ENCODE measurements at regions not wholly inside any gene's neighbourhood (a gene's known extent, or its start where the extent isn't known, plus 50 kb on each side); places are given as distances from the start of the nearest gene placed in this dataset.
"Not testable (repeated sequence)": the region's sequence is repeated elsewhere in the genome, so short reads cannot be mapped to it uniquely, and the experiment has no call there.

- no peak for DNase-seq (ENCODE audit: low spot score)
Measured at GRCh38 chr12:114192549-114192948, 213.4 kb downstream of the TBX5 start.

GRCh38 chr12:114192013-114192412 lies 213.9 kb downstream of the TBX5 start:
- no peak for DNase-seq (ENCODE audit: low spot score)

- no peak for DNase-seq (ENCODE audit: low spot score)
Measured at GRCh38 chr12:114191581-114191980, 214.4 kb downstream of the TBX5 start.

GRCh38 chr12:114190971-114191370 lies 215.0 kb downstream of the TBX5 start:
- DNase-seq (ENCODE audit: low spot score) = no peak

GRCh38 chr12:114189266-114189665 lies 216.7 kb downstream of the TBX5 start:
- DNase-seq (ENCODE audit: low spot score) = no peak

GRCh38 chr12:114186241-114187002 lies 219.5 kb downstream of the TBX5 start:
- DNase-seq (ENCODE audit: low spot score) = no peak

- DNase-seq (ENCODE audit: low spot score) = no peak
Measured at GRCh38 chr12:114185036-114185435, 218.9 kb upstream of the RBM19 start.

GRCh38 chr12:114174326-114174725 lies 208.2 kb upstream of the RBM19 start:
- no peak for DNase-seq (ENCODE audit: low spot score)

- DNase-seq (ENCODE audit: low spot score) = no peak
Measured at GRCh38 chr12:114172135-114172534, 206.0 kb upstream of the RBM19 start.

GRCh38 chr12:114168061-114168460 lies 201.9 kb upstream of the RBM19 start:
- peak; percentile 59 for DNase-seq (ENCODE audit: low spot score)

- peak; percentile 40 for DNase-seq (ENCODE audit: low spot score)
Measured at GRCh38 chr12:114167431-114167830, 201.3 kb upstream of the RBM19 start.

- DNase-seq (ENCODE audit: low spot score) = peak; percentile 41
Measured at GRCh38 chr12:114166362-114166761, 200.2 kb upstream of the RBM19 start.

GRCh38 chr12:114165921-114166320 lies 199.8 kb upstream of the RBM19 start:
- DNase-seq (ENCODE audit: low spot score) = no peak

GRCh38 chr12:114164351-114164750 lies 198.2 kb upstream of the RBM19 start:
- DNase-seq (ENCODE audit: low spot score) = no peak

- peak; percentile 80 for DNase-seq (ENCODE audit: low spot score)
Measured at GRCh38 chr12:114163771-114164170, 197.6 kb upstream of the RBM19 start.

- DNase-seq (ENCODE audit: low spot score) = no peak
Measured at GRCh38 chr12:114160445-114160844, 194.3 kb upstream of the RBM19 start.

GRCh38 chr12:114152890-114153289 lies 186.8 kb upstream of the RBM19 start:
- DNase-seq (ENCODE audit: low spot score) = no peak

- DNase-seq (ENCODE audit: low spot score) = no peak
Measured at GRCh38 chr12:114152066-114152465, 185.9 kb upstream of the RBM19 start.

- DNase-seq (ENCODE audit: low spot score) = not testable (repeated sequence)
Measured at GRCh38 chr12:114150584-114150983, 184.5 kb upstream of the RBM19 start.

- no peak for DNase-seq (ENCODE audit: low spot score)
Measured at GRCh38 chr12:114141921-114142564, 175.9 kb upstream of the RBM19 start.

GRCh38 chr12:114140576-114140975 lies 174.5 kb upstream of the RBM19 start:
- no peak for DNase-seq (ENCODE audit: low spot score)

GRCh38 chr12:114136631-114137030 lies 170.5 kb upstream of the RBM19 start:
- no peak for DNase-seq (ENCODE audit: low spot score)

GRCh38 chr12:114134922-114135321 lies 168.8 kb upstream of the RBM19 start:
- no peak for DNase-seq (ENCODE audit: low spot score)

- DNase-seq (ENCODE audit: low spot score) = peak; percentile 8
Measured at GRCh38 chr12:114131824-114132223, 165.7 kb upstream of the RBM19 start.
